HepG2 (cell line): ENCODE measurements at regions not wholly inside any gene's neighbourhood (a gene's known extent, or its start where the extent isn't known, plus 50 kb on each side); places are given as distances from the start of the nearest gene placed in this dataset.

Source experiments
- ATAC-seq: fragments of 200-7000 bp; cut with Tn5 transposase; 3 replicates; pipeline ENCODE4 v1.9.1; 2020; ENCODE audit warnings: mild to moderate bottlenecking, moderate library complexity
- BruUV-seq: library from RNA; stranded (reverse); fragments of 400-500 nt; replicated peaks from 2 replicates; lab custom pipeline; 2021; lab: Mats Ljungman, UMichigan
- CTCF ChIA-PET: fragments of 300-600 bp; formaldehyde crosslinking; extraction: SDS; loops from one replicate; lab custom pipeline; 2021; ENCODE audit warnings: low total read pairs, inconsistent platforms, low intra/inter-chr PET ratio; lab: Yijun Ruan, JAX
- POLR2A ChIA-PET: fragments of 350-600 bp; sonication (Branson Sonifier 250); formaldehyde crosslinking; loops from one replicate; lab custom pipeline; 2020; ENCODE audit warnings: antibody characterized with exemption, inconsistent platforms; lab: Yijun Ruan, JAX
- DNase-seq: peaks from one replicate; pipeline ENCODE4 v3.0.0-alpha.2; 2015; ENCODE audit warnings: low spot score
- FAIRE-seq: peaks from 3 replicates; lab custom pipeline; 2011; peaks lifted over from hg19 to GRCh38; lab: Jason Lieb, UNC
- H2AFZ ChIP-seq: one replicate; pipeline ENCODE4 v1.6.1; 2011; ENCODE audit warnings: low read length, inconsistent platforms
- H3K27ac ChIP-seq: fragments of 300-600 bp; 3 replicates; pipeline ENCODE4 v1.8.0; 2011; ENCODE audit warnings: mixed run types, mild to moderate bottlenecking, mixed read lengths, low read length, inconsistent platforms; ENCODE audit not compliant: insufficient read depth; ENCODE audit errors: extremely low read length
- H3K27me3 ChIP-seq, 2 experiments: fragments of 200-600 bp in 1 of 2; 2 replicates in 1 of 2; 3 replicates in 1 of 2; pipeline versions ENCODE4 v1.6.0 to v1.8.0; 2011; ENCODE audit warnings: low read length in 2 of 2, mild to moderate bottlenecking in 2 of 2, moderate library complexity in 2 of 2, inconsistent platforms in 1 of 2; ENCODE audit not compliant: insufficient read depth in 2 of 2, control insufficient read depth in 1 of 2
- H3K36me3 ChIP-seq, 2 experiments: fragments of 200-600 bp in 1 of 2; replicated peaks in 1 of 2; 2 replicates in 1 of 2; 3 replicates in 1 of 2; pipeline versions ENCODE4 v1.5.1 to v1.8.0; 2011; ENCODE audit warnings: low read length in 2 of 2, inconsistent platforms in 1 of 2; ENCODE audit not compliant: insufficient read depth in 2 of 2, control insufficient read depth in 1 of 2
- H3K4me1 ChIP-seq: 2 replicates; pipeline ENCODE4 v1.5.1; 2012; ENCODE audit warnings: low read length, inconsistent platforms; ENCODE audit not compliant: insufficient read depth
- H3K4me2 ChIP-seq: 2 replicates; pipeline ENCODE4 v1.6.0; 2011; ENCODE audit warnings: low read depth, low read length, inconsistent platforms
- H3K4me3 ChIP-seq, 3 experiments: fragments of 200-600 bp in 1 of 3; sonication (generic), shearing (Covaris generic) in 1 of 3; replicated peaks in 1 of 3; 2 replicates each; pipeline ENCODE4 v1.5.1; 2011 to 2016; ENCODE audit warnings: low read length in 3 of 3, inconsistent platforms in 2 of 3, low read depth in 2 of 3, mild to moderate bottlenecking in 2 of 3, control low read depth in 1 of 3, mixed read lengths in 1 of 3; ENCODE audit not compliant: insufficient read depth in 1 of 3
- H3K79me2 ChIP-seq: one replicate; pipeline ENCODE4 v1.6.1; 2011; ENCODE audit warnings: low read length, inconsistent platforms; ENCODE audit not compliant: insufficient read depth
- H3K9ac ChIP-seq: 2 replicates; pipeline ENCODE4 v1.6.0; 2011; ENCODE audit warnings: mild to moderate bottlenecking, low read depth, low read length, inconsistent platforms; ENCODE audit not compliant: insufficient read depth
- H3K9me3 ChIP-seq: 2 replicates; pipeline ENCODE4 v1.5.1; 2012; ENCODE audit warnings: mild to moderate bottlenecking, low read length
- H4K20me1 ChIP-seq: 2 replicates; pipeline ENCODE4 v1.6.0; 2011; ENCODE audit warnings: inconsistent platforms, mild to moderate bottlenecking, low read length, moderate library complexity; ENCODE audit not compliant: insufficient read depth
- BHLHE40 ChIP-seq: IDR thresholded peaks from 2 replicates; pipeline ENCODE4 v1.6.1; 2011; ENCODE audit warnings: low read length, improper control_type of control experiment
- HDAC1 ChIP-seq: sonication (generic); formaldehyde crosslinking; IDR thresholded peaks from 2 replicates; pipeline ENCODE4 v1.5.1; 2020; ENCODE audit warnings: mild to moderate bottlenecking, missing genetic modification reagents
- MIXL1 ChIP-seq: IDR thresholded peaks from 2 replicates; pipeline ENCODE4 v1.6.1; 2016
- SALL2 ChIP-seq: sonication (generic); formaldehyde crosslinking; IDR thresholded peaks from 2 replicates; pipeline ENCODE4 v1.8.1; 2023; ENCODE audit warnings: mild to moderate bottlenecking, missing genetic modification reagents, inconsistent platforms
- SMC3 ChIP-seq: IDR thresholded peaks from 2 replicates; pipeline ENCODE4 v1.6.1; 2011; ENCODE audit warnings: low read length, improper control_type of control experiment
- SOX6 ChIP-seq, 2 experiments: fragments of 450-650 bp in 1 of 2; sonication (generic) in 1 of 2; formaldehyde crosslinking in 1 of 2; IDR thresholded peaks; 2 replicates each; pipeline versions ENCODE4 v1.4.0 to v1.6.1; 2017 to 2020; ENCODE audit warnings: antibody characterized with exemption in 1 of 2, mild to moderate bottlenecking in 1 of 2, missing genetic modification reagents in 1 of 2
- STAG1 ChIP-seq: sonication (generic); formaldehyde crosslinking; IDR thresholded peaks from 2 replicates; pipeline ENCODE4 v1.4.0; 2020; ENCODE audit warnings: missing genetic modification reagents
- XRCC5 ChIP-seq: fragments of 200-400 bp; formaldehyde crosslinking; optimal IDR thresholded peaks from 2 replicates; pipeline ENCODE3; 2017; ENCODE audit warnings: mild to moderate bottlenecking, low read length
- ZNF224 ChIP-seq: sonication (generic); formaldehyde crosslinking; IDR thresholded peaks from 2 replicates; pipeline ENCODE4 v1.5.0; 2020; ENCODE audit warnings: mild to moderate bottlenecking, missing genetic modification reagents
- ZNF468 ChIP-seq: sonication (generic); formaldehyde crosslinking; IDR thresholded peaks from 2 replicates; pipeline ENCODE4 v1.8.0; 2022; ENCODE audit warnings: mild to moderate bottlenecking, moderate library complexity, missing genetic modification reagents
- WGBS: methylation state at CpG from one replicate; pipeline ENCODE4 v1.1.6; 2017; ENCODE audit warnings: low lambda C conversion rate; 5-methylcytosine and 5-hydroxymethylcytosine counted together
- in situ Hi-C: cut with HindIII; loops from 2 replicates; pipeline ENCODE4 v1.10.0; 2017; ENCODE audit warnings: low pct_unique_long_range_greater_than_20kb; ENCODE audit not compliant: extremely low pct_ligation_motif_present
- intact Hi-C: fragments of 100-400 bp; cut with micrococcal nuclease; formaldehyde crosslinking; loops from one replicate; pipeline ENCODE4 v1.10.0; 2022; ENCODE audit not compliant: unreplicated experiment
- TF ChIP-seq, protein P1 (sequence below): sonication (generic); formaldehyde crosslinking; IDR thresholded peaks from 2 replicates; pipeline ENCODE4 v1.5.1; 2020; ENCODE audit warnings: missing genetic modification reagents, mild to moderate bottlenecking, borderline replicate concordance
- TF ChIP-seq, protein P2 (sequence below): IDR thresholded peaks from 2 replicates; pipeline ENCODE4 v1.6.1; 2012; ENCODE audit warnings: inconsistent platforms
- TF ChIP-seq, protein P3 (sequence below): sonication (generic); formaldehyde crosslinking; IDR thresholded peaks from 2 replicates; pipeline ENCODE4 v1.5.0; 2020; ENCODE audit warnings: mild to moderate bottlenecking, missing genetic modification reagents, moderate library complexity
- TF ChIP-seq, protein P4 (sequence below): sonication (generic); formaldehyde crosslinking; IDR thresholded peaks from 2 replicates; pipeline ENCODE4 v1.4.0; 2020; ENCODE audit warnings: missing genetic modification reagents

DNA sequence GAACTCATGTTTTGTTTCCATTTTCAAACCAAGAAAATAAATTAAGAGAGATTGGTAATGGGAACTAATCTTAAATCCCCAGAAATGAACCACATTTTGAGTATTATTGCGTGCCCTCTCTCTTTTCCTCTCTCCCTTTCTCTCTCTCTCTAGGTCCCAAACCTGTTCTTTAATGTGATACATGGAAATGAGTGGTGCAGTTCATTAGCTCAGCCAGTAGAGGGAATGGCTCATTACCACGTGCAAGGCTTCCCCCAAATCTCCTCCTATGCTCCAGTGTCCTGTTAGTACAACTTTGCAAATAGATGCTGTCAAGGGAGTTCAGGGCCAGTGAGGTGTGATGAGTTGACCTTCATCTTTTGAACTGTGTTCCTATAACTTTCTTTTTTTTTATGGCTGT, 178.4 kb downstream of the FGF9 start:
- ATAC-seq, result peak; percentile 93
- BruUV-seq, result no TSS peak
- Histone ChIP-seq H3K79me2 (no peaks in the 10 kb centered on the region), H3K4me3 (no peak overlapping the region), H3K36me3 (no peaks in the 10 kb centered on the region), H3K4me2 (no peak overlapping the region), H3K27ac (no peak overlapping the region), H4K20me1 (no peaks in the 10 kb centered on the region), H3K27me3 (no peaks in the 10 kb centered on the region), H3K9ac (no peak overlapping the region), H3K9me3 (no peaks in the 10 kb centered on the region), H2AFZ (no peak overlapping the region), H3K4me1 (peaks cover 5% of the 10 kb centered on the region; the same call in 1 of the 2 replicates)
- intact Hi-C loops (loop anchor here (10.0 kb wide), 1 partner anchor 945 kb away; no protein-coding TSS in a partner anchor), in situ Hi-C loops (no loop called here)
- TF ChIP-seq, protein P1, sequence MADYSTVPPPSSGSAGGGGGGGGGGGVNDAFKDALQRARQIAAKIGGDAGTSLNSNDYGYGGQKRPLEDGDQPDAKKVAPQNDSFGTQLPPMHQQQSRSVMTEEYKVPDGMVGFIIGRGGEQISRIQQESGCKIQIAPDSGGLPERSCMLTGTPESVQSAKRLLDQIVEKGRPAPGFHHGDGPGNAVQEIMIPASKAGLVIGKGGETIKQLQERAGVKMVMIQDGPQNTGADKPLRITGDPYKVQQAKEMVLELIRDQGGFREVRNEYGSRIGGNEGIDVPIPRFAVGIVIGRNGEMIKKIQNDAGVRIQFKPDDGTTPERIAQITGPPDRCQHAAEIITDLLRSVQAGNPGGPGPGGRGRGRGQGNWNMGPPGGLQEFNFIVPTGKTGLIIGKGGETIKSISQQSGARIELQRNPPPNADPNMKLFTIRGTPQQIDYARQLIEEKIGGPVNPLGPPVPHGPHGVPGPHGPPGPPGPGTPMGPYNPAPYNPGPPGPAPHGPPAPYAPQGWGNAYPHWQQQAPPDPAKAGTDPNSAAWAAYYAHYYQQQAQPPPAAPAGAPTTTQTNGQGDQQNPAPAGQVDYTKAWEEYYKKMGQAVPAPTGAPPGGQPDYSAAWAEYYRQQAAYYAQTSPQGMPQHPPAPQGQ (CRISPR knock-in tag), result no peak
- TF ChIP-seq XRCC5, result peak; percentile 30
- TF ChIP-seq, protein P2, sequence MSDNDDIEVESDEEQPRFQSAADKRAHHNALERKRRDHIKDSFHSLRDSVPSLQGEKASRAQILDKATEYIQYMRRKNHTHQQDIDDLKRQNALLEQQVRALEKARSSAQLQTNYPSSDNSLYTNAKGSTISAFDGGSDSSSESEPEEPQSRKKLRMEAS, result peak; percentile 57
- no peak for TF ChIP-seq SALL2
- peak; percentile 56; the same call in 1 of the 2 replicates for TF ChIP-seq MIXL1
- peak; percentile 54 for TF ChIP-seq STAG1 (CRISPR knock-in tag)
- TF ChIP-seq HDAC1 (CRISPR knock-in tag), result 0 out of 2 replicates have a peak, but pooled peaks have one; percentile 18
- TF ChIP-seq BHLHE40, result peak; percentile 22; the same call in 1 of the 2 replicates
- no peak for TF ChIP-seq SOX6 (IDR thresholded peaks at IDR 0.05)
- TF ChIP-seq SOX6 (CRISPR knock-in tag; IDR thresholded peaks at IDR 0.05), result no peak
- TF ChIP-seq ZNF224, result no peak
- TF ChIP-seq, protein P3, sequence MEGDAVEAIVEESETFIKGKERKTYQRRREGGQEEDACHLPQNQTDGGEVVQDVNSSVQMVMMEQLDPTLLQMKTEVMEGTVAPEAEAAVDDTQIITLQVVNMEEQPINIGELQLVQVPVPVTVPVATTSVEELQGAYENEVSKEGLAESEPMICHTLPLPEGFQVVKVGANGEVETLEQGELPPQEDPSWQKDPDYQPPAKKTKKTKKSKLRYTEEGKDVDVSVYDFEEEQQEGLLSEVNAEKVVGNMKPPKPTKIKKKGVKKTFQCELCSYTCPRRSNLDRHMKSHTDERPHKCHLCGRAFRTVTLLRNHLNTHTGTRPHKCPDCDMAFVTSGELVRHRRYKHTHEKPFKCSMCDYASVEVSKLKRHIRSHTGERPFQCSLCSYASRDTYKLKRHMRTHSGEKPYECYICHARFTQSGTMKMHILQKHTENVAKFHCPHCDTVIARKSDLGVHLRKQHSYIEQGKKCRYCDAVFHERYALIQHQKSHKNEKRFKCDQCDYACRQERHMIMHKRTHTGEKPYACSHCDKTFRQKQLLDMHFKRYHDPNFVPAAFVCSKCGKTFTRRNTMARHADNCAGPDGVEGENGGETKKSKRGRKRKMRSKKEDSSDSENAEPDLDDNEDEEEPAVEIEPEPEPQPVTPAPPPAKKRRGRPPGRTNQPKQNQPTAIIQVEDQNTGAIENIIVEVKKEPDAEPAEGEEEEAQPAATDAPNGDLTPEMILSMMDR (CRISPR knock-in tag), result peak; percentile 66
- TF ChIP-seq ZNF468 (CRISPR knock-in tag), result no peak
- TF ChIP-seq SMC3, result peak; percentile 42; the same call in 1 of the 2 replicates
- TF ChIP-seq, protein P4, sequence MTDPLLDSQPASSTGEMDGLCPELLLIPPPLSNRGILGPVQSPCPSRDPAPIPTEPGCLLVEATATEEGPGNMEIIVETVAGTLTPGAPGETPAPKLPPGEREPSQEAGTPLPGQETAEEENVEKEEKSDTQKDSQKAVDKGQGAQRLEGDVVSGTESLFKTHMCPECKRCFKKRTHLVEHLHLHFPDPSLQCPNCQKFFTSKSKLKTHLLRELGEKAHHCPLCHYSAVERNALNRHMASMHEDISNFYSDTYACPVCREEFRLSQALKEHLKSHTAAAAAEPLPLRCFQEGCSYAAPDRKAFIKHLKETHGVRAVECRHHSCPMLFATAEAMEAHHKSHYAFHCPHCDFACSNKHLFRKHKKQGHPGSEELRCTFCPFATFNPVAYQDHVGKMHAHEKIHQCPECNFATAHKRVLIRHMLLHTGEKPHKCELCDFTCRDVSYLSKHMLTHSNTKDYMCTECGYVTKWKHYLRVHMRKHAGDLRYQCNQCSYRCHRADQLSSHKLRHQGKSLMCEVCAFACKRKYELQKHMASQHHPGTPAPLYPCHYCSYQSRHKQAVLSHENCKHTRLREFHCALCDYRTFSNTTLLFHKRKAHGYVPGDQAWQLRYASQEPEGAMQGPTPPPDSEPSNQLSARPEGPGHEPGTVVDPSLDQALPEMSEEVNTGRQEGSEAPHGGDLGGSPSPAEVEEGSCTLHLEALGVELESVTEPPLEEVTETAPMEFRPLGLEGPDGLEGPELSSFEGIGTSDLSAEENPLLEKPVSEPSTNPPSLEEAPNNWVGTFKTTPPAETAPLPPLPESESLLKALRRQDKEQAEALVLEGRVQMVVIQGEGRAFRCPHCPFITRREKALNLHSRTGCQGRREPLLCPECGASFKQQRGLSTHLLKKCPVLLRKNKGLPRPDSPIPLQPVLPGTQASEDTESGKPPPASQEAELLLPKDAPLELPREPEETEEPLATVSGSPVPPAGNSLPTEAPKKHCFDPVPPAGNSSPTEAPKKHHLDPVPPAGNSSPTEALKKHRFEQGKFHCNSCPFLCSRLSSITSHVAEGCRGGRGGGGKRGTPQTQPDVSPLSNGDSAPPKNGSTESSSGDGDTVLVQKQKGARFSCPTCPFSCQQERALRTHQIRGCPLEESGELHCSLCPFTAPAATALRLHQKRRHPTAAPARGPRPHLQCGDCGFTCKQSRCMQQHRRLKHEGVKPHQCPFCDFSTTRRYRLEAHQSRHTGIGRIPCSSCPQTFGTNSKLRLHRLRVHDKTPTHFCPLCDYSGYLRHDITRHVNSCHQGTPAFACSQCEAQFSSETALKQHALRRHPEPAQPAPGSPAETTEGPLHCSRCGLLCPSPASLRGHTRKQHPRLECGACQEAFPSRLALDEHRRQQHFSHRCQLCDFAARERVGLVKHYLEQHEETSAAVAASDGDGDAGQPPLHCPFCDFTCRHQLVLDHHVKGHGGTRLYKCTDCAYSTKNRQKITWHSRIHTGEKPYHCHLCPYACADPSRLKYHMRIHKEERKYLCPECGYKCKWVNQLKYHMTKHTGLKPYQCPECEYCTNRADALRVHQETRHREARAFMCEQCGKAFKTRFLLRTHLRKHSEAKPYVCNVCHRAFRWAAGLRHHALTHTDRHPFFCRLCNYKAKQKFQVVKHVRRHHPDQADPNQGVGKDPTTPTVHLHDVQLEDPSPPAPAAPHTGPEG, result no peak
- DNase-seq, result peak; percentile 52
- FAIRE-seq, result peak; percentile 74
- 2% methylated on average over 2 of the region's 2 CpGs for WGBS
- POLR2A ChIA-PET, result interaction anchor here (1.0 kb wide), 1 partner anchor 11 kb away, joined by 3 read pairs; no protein-coding TSS in a partner anchor
- CTCF ChIA-PET, result no interaction called here
